ENCODE measurements at regions not wholly inside any gene's neighbourhood (a gene's known extent, or its start where the extent isn't known, plus 50 kb on each side); places are given as distances from the start of the nearest gene placed in this dataset.
"Not testable (repeated sequence)": the region's sequence is repeated elsewhere in the genome, so short reads cannot be mapped to it uniquely, and the experiment has no call there.

DNA sequence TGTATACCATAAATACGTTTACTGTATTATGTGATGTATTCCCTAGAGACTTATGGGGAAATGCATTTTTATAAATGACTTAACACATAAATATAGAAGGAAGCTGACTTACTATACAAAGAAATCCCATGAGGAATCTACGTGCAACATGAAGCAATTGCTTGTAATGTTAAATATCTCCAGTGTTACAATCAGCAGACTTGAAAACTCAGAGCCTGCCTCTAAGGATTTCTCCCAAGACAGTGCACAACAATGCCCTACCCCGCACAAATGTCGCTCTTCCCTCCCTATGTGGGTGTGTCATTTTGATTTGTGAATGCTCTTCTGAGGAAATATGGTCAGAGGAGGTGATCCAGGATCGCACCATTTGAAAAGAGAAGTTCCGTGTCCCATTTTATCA lies 629.0 kb downstream of the NR2F2 start:
- no peak for DNase-seq

DNA sequence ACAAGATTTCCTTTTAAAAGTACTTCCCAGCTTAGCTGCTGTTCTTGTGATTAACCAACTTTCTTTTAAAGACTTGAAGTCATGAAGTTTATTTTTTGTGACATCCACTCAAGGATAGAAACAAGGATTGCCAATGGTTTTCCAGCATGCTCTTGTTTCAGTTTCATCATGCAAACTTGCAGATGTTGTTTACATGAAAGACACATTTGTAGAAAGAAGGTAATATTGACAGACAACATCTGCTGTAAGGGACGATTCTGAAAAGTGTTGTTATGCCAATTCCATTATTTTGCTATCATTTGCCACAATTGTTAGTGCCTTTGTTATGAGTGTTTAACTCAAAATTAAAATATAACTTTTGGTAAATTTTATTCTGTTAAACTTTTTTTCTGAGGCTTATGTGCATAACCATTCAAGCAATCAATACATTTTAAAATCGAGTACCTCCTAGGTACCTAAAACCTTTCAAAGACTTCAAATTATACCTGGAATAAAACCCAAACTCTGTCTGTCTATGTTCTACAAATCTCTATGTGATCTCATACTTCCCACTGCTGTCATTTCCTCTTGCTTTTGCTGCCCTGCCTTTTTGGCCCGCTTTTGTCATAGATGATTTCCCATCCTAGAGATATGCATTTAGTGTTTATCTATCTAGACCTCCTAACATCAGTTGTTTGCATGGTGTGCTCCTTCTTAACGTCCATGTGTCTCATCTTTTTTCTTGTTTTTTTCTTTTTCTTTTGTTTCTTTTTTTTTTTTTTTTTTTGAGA lies 630.4 kb downstream of the NR2F2 start:
- DNase-seq: no peak

DNA sequence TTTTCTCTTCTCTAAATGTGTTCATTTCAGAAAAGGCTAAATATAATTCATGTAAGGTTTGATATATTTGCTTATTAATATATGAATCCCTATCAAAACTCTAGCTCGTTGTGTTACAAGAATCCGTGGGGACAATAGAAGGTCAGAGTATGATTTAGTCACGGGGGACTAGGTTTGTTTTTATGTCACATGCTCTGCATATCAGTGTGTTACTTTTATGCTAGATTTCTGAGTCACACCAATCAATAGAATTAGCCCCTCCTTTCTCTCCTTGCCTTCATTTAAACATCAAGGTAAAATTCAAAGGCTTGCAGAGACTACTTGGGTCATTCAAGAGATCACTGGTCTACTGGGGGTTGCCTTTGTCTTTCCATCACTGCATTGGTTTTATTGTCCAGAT lies 636.1 kb downstream of the NR2F2 start:
- DNase-seq: no peak

DNA sequence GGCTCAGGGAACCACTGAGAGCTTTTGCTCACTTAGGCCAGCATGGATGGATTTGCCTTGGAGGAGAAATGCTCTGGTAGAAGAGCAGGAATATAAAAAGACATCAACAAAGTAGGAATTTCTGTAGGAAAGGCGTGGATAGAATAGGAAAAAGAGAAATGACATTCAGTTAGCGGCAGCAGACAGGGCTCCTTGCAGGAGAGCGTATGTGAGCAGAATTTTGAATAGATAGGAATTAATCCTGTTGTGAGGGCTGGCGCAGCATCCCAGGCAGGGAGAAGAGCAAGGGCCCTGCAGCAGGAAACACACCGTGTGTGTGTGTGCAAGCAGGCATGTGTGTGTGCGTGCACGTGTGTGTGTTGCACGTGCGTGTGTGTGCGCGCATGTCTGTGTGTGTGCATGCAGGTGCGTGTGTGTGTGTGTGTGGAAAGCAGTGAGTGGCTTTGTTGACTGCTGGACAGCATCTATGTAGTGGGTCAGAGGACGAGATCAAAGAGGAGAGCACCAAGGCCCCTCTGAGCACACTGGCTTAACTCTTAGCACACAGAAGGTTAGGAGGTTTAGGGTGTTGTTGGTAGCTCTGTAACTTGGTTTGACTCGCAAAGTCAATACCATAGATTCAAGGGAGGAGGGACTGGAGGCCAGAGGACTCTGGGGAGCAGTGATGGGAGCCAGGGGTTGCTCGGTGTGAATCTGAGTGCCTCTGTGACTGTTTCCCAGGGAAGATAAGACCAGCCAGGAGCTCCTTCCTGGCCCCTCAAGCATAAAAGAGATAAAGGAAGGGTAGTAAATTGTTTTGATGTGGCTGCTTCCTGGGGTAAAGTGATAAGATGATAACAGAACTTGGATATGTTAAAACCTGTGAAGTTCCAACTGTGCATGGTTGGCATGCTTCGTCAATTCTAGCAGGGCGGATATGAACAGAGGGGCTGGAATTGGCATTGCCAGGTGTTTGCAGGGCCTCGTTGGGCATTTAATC lies 639.5 kb downstream of the NR2F2 start:
- no peak for DNase-seq

DNA sequence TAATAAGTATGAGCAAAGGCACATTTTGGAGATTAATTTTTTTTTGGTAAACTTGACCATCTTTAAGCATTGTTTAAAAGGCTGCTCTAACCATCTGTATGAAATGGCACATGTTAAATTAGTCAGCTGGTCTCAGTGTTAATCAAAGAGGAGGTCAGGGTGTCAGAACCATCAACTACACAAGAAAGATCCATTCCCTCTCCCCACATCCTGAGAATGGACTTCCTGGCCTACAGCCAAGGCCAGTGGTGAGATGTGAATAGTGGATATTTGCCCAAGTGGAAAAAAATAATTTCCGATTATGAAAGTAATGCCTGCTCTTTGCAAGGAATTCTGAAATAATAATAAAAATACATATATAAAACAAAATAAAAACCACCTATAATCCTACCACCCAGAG lies 641.7 kb downstream of the NR2F2 start:
- no peak for DNase-seq

DNA sequence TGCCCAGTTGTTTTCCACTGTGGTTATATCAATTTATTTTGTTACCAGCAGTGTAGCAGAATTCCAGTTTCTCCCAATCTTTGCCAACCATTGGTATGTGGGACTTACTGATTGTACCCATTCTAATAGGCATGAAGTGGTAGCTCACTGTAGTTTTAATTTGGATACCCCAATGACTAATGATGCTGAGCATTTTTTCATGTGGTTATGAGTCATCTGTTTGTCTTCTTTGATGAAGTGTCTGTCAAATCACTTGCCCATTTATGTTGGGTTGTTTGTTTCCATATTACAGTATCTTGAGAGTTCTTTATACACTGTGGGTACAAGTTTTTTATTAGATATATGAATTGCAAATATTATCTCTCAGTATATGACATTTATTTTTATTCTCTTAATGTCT lies 644.3 kb downstream of the NR2F2 start:
- no peak for DNase-seq

DNA sequence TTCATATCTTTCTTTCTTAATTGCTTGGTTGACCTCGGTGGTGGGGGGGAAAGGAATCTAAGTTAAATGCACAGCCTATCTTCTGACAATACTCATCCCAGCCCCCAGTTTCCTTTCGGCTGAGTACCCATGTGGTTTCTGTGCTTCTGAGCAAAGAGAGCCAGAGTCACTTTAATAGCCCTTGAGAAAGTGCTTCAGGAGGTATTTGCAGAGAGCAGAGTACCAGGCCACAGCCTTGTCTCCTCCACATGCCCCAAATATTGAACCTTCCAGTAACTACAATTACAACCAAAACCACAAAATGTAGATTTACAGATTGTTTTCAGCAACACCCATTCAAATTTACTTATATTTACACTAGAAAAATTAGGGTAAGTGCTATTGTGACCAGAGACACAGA lies 647.4 kb downstream of the NR2F2 start:
- DNase-seq: no peak

DNA sequence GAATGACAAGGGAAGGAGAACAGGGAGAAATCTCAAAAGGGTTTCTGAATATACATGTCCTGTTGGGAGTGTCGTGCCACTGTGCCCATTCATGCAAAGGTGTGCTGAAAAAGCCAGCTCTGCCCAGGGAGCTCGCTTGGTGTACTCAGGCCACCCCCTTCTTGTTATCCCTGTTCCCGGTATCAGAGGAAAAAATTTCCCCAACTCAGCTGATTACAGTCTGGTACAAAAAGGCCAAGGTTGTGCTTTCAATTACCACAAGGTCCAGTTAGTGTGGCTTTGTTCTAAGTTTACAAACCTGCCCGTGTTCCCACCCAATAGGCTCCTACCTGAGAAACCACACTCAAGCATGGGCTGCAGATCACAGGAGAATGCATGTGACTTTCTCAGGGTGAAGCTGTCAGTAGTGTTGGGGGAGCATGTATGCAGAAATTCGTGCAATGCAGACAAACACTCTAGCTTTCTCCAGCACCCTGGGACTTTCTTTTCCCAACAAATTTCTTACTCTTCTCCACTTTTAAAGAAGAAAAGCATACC lies 648.5 kb downstream of the NR2F2 start:
- DNase-seq: no peak

DNA sequence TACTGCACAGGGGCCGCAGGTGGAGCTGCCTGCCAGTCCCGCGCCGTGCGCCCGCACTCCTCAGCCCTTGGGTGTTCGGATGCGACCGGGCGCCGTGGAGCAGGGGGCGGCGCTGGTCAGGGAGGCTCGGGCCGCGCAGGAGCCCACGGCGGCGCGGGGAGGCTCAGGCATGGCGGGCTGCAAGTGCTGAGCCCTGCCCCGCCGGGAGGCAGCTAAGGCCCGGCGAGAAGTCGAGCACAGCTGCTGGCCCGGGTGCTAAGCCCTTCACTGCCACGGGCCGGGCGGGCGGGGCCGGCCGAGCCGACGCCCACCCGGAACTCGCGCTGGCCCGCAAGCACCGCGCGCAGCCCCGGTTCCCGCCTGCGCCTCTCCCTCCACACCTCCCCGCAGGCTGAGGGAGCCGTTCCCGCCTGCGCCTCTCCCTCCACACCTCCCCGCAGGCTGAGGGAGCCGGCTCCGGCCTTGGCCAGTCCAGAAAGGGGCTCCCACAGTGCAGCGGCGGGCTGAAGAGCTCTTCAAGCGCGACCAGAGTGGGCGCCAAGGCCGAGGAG lies 653.7 kb downstream of the NR2F2 start:
- not testable (repeated sequence) for DNase-seq

DNA sequence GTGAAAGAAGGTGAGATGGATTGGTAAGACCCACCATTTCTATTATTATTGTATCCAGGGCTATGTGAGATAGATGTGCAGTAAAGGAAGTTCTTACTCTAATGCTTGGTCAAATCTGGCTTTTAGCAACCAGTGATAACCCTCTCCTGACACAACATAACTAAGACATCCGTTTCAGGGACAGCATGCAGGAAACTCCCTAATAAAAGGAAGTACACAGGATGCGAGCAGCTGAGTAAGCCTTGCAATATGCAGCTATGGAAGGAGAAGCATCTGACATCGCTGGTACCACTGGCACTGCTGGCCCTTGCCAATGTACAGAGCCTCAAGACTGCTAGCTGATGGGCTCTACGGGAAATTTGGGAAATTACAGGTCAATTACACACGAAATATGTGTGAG lies 662.3 kb downstream of the NR2F2 start:
- DNase-seq: no peak

DNA sequence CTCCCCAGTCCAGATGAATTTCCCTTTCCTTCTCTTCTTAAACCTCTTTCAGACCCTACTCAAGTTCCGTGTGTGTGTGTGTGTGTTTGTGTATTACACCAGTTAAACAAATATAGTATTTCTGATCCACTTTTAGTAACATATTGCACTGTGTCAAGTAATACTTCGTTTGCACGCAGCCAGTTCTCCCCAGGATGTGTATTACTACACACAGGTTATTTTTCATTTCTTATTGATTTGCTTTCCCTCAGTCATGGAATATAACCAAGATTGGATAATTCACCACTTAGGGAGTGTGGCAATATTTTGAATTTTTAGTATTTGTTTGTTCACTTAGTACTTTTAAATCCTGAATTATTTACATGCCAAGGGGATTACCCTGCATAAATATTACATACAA lies 667.0 kb downstream of the NR2F2 start:
- DNase-seq: no peak

DNA sequence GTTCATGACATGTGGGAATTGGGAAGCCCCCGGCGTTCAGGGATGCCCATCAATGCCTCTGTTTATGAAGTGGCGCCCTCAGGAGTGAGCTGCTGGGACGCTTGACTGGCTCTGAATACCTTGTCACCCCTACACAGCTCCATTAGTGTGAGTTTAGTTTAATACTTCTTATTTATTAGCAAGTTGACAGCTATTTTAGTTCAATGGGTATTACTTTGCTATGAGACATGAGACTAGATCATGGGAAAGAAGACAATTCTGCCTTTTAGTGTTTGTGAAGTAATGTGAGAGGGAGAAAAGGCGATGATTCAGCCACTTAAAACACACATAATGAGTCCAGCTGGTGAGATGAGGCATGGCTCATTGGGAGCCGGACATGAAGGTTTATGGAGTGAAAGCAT lies 678.5 kb downstream of the NR2F2 start:
- no peak for DNase-seq

DNA sequence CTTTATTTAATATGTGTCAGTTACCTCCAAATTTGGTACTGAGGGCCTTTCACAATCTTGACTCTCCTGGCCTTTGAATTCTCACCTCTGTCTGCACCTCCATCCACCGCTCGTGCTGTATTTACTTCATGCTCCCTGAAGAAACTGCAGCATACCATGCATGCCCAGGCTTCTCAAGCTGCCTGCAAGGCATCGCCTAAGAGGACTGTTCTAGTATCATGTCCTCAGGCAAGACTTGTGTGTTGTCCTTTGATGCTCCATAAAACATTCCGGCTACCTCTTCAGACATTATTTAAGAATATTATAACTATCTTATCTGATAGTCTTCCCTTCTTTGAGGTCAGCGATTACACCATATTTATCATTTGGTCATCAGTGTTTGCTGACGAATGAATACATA lies 682.5 kb downstream of the NR2F2 start:
- no peak for DNase-seq

DNA sequence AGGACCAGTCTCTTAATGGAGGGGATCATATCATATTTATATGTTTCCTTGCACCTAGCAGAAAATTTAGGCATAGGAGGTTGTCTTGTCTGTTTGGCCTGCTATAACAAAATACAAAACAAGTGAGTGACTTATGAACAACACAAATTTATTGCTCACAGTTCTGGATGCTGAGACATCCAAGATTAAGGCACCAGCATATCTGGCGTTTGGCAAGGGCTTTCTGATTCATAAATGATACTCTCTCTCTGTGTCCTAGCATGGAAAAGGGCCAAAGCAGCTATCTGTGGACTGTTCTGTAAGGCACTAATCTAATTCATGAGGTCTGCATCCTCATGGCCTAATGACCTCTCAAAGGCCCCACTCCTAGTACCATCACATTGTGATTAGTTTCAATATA lies 683.0 kb downstream of the NR2F2 start:
- DNase-seq: no peak

DNA sequence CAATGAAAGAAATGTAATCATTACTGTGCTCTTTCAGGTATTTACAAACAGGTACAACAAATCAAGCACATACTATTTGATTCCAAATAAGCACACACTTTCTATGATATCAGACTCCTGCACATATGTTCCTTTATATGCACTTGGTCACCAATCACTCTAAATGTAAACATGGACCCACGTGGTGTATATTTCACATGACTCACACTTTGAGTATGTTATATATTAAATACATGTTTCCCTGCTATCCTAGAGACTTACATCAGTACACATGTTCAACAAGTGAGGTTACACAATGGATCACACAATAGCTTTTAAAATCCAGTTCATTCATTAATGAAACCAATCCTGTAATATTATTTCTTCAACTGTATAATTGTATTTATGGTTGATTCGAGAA lies 683.5 kb downstream of the NR2F2 start:
- DNase-seq: no peak

DNA sequence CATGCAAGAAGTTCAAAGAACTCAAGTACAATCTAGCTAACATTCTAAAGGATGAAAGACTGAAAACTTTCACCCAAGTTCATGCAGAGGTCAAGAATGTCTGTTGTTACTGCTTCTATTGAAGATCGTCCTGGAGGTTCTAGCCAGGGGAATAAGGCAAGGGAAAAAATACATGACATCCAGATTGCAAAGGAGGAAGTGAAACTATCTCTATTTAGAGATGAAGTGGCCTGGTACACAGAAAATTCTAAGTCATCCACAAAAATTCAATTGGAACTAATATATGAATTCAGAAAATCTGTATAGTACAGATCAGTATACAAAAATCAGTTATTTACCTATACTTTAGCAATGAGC lies 693.0 kb downstream of the NR2F2 start:
- no peak for DNase-seq

DNA sequence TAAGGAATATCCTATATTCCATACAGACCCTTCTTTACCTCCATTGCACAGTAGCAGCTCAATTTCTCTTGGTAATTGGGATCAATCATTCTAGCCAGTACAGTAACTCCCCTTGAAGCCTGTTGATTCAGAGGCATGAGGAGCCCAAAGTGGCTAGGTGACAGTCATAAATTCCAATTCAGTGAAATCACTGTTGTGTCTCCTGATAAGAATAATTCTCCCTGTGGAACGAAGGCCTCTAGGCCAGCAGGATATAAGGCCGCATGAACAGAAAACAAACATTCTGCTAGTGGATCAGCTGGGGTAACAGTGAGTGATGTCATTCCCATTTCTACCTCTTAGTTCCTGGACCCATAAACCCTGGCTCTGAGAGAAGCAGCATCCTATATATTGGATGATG lies 696.3 kb downstream of the NR2F2 start:
- no peak for DNase-seq

DNA sequence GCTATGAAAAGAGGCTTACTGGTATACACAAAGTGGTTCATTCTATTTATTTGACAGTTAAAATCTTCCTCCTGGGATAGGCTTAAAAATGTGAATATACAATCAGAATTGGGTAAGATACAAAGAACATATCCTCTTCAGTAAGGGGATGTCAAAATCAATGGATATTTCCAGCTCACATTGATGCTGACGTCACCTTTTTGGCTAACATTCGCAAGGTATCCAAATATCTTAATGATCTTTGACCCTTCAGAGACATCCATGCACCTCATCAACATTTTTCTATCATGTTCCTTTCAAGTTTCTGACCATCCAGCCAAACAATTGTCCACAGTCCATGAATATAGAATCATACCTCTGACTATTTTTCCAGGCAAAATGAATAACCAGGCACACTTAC lies 697.3 kb downstream of the NR2F2 start:
- DNase-seq: no peak

DNA sequence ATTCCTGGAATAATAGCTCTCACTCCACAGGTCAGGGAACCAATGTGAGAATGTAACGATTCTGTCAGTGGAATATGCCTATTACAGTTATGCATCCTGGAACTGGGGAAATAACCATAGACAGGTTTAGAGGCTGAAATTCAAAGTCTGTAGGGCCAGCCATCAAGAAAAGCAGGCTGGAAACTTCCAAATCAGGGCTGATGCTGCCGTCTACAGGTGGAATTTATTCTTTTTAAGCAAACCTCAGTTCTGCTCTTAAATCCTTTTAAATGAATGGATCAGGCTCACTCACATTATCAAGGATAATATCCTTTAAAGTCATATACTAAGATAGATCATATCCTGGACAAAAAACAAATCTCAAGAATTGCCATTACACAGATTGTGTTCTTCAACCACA lies 699.8 kb downstream of the NR2F2 start:
- DNase-seq: no peak

DNA sequence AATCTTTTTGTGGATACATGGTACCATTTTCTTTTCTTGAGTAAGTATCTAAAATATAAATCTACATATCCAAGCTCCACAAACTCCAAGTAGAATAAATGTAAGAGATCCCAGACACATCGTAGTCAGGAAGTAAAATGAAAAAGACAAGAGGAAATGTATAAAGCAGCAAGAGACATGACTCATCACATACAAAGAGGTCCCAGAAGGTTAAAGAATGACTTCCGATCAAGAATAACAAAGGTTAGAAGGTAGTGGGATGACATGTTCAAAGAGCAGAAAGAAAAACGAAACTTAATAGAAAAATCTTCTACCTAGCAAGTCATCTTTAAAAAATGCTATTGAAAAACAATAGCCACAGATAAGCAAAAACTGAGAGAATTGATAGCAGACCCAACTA lies 705.8 kb downstream of the NR2F2 start:
- no peak for DNase-seq

DNA sequence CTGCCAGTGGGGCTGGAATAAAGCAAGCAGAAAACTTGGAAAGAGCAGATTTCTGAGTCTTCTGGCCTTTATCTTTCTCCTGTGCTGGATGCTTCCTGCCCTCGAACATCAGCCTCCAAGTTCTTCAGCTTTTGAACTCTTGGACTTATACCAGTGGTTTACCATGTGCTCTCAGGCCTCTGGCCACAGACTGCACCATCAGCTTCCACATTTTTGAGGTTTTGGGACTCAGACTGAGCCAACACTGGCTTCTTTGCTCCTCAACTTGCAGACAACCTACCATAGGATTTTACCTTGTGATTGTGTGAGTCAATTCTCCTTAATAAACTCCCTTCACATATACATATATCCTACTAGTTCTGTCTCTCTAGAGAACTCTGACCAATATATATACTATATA lies 706.6 kb downstream of the NR2F2 start:
- DNase-seq: no peak

DNA sequence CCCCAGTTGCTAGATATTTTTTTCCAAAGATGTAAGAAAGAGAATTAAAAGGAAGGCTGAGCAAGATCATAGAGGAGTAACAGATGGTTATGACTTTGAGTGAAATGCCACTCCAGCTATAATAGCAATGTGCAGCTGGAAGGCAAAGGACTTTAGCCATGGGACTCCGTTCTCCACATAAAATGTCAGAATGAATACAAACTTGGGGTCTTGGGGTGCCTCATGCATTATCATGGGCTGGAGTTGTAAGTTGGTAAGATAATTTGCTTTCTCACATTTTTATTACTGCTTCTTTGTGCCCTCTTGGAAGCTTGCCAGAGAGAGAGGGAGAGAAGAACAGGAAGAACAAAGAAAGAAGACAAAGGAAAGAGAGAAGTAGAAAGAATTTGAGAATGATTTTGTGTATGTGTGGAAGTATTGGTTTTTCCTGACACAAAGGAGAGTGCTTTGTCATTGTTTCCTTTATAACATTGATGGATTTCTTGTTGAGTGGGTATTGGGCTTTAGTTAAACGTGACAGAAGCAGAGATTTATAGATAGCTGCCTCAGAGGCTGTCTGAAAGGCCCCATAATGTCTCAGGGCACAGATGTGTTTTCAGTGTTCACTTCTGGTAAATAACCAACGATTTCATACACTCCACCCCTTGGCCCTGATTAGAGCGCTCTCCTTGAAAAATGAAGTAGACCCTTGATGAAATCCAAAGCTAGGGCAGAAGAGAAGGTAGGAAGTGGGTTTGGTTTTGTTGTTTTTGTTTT lies 715.3 kb downstream of the NR2F2 start:
- no peak for DNase-seq

DNA sequence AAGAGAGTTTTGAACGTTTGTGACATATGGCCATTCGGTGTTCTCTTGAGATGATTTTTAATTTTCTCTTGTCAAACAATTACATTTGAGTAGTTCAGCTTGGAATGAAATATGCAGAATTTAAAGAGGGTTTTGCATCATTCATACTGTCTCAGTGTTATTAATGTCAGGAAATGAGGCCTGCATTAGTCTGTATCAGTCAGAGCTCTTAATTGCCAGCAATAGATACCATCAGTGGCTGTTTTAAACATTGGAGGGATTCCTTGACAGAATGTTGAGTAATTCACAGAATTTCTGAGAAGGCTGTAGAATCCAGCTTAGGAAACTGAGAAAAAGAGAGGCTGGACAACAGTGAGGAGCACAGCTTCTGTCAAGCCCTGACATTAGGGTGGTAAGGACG lies 722.0 kb downstream of the NR2F2 start:
- DNase-seq: no peak

Data from activated effector memory CD4-positive, alpha-beta T cell treated with anti-CD3 and anti-CD28 coated beads, Interleukin-2, amount 50 U/mL, for 16 hours (primary cell).